BJ (cell line): ENCODE measurements at regions not wholly inside any gene's neighbourhood (a gene's known extent, or its start where the extent isn't known, plus 50 kb on each side); places are given as distances from the start of the nearest gene placed in this dataset.

Source experiments
- CTCF ChIA-PET: fragments of 350-600 bp; formaldehyde crosslinking; extraction: SDS; loops from one replicate; lab custom pipeline; 2021; ENCODE audit warnings: antibody characterized with exemption, inconsistent platforms; lab: Yijun Ruan, JAX
- POLR2A ChIA-PET: fragments of 300-600 bp; sonication (Branson Sonifier 250); formaldehyde crosslinking; extraction: SDS; loops from one replicate; lab custom pipeline; 2021; ENCODE audit warnings: antibody characterized with exemption; lab: Charles Lee
- DNase-seq: peaks from one replicate; pipeline ENCODE4 v3.0.0-alpha.2; 2011; ENCODE audit warnings: low read depth
- H3K27me3 ChIP-seq: 2 replicates; pipeline ENCODE4 v1.6.0; 2011; ENCODE audit warnings: low read length; ENCODE audit not compliant: control insufficient read depth, insufficient read depth
- H3K36me3 ChIP-seq: 2 replicates; pipeline ENCODE4 v1.5.1; 2011; ENCODE audit warnings: low read length; ENCODE audit not compliant: control insufficient read depth, insufficient read depth
- H3K4me3 ChIP-seq: 2 replicates; pipeline ENCODE4 v1.5.1; 2011; ENCODE audit warnings: low read depth, mild to moderate bottlenecking, control low read depth, low read length
- CTCF ChIP-seq: IDR thresholded peaks from 2 replicates; pipeline ENCODE4 v1.5.1; 2011; ENCODE audit warnings: low read depth, mild to moderate bottlenecking, control low read depth, inconsistent platforms, low read length, moderate library complexity; ENCODE audit not compliant: insufficient read depth

- no peak for TF ChIP-seq CTCF
- ChIA-PET CTCF (no interaction called here), POLR2A (no interaction called here)
- Histone ChIP-seq H3K4me3 (no peak overlapping the region), H3K36me3 (no peaks in the 10 kb centered on the region), H3K27me3 (no peaks in the 10 kb centered on the region)
- DNase-seq = no peak
These were observed 350.0 kb upstream of the THBS1 start for GRCh38 chr15:39230908-39231285.

GRCh38 chr15:39232512-39232911 is 348.4 kb upstream of the THBS1 start:
- POLR2A ChIA-PET = interaction anchor here (0.5 to 1.5 kb wide), 6 partner anchors 35 to 234 kb away, joined by 3 to 12 read pairs (median 3); no protein-coding TSS in a partner anchor
- no peaks in the 10 kb centered on the region for H3K27me3 ChIP-seq
- H3K36me3 ChIP-seq = no peaks in the 10 kb centered on the region
- peak; percentile 85 for DNase-seq
- H3K4me3 ChIP-seq = no peak overlapping the region
- CTCF ChIA-PET = interaction anchor here (0.6 kb wide), 1 partner anchor 54 kb away, joined by 3 read pairs; no protein-coding TSS in a partner anchor
- no peak for TF ChIP-seq CTCF

- no peaks in the 10 kb centered on the region for H3K36me3 ChIP-seq
- H3K27me3 ChIP-seq = no peaks in the 10 kb centered on the region
- peak; percentile 46 for DNase-seq
- no peak overlapping the region for H3K4me3 ChIP-seq
- no peak for TF ChIP-seq CTCF
- ChIA-PET CTCF (no interaction called here), POLR2A (interaction anchor here (0.6 to 1.1 kb wide), 7 partner anchors 9 to 647 kb away, joined by 3 to 9 read pairs (median 6); partner anchors contain the start of gene THBS1)
These were observed 345.6 kb upstream of the THBS1 start for GRCh38 chr15:39235084-39235795.

- ChIA-PET POLR2A (no interaction called here), CTCF (no interaction called here)
- no peak for DNase-seq
These were observed 344.5 kb upstream of the THBS1 start for GRCh38 chr15:39236375-39236774.

More at GRCh38 chr15:39236375-39236774, 344.5 kb upstream of the THBS1 start:
- no peak overlapping the region for H3K4me3 ChIP-seq
- H3K36me3 ChIP-seq = no peaks in the 10 kb centered on the region
- no peaks in the 10 kb centered on the region for H3K27me3 ChIP-seq
- no peak for TF ChIP-seq CTCF
